Thyroid gland (tissue), 4 donors: ENCODE measurements at regions not wholly inside any gene's neighbourhood (a gene's known extent, or its start where the extent isn't known, plus 50 kb on each side); places are given as distances from the start of the nearest gene placed in this dataset.

ENCODE experiments used
- DNase-seq, 2 donors: peaks; one replicate each; pipeline ENCODE4 v3.0.0-alpha.2; 2019
- H3K27ac ChIP-seq, 3 donors: fragments of 200-600 bp; sonication (generic); 1 replicate in 2 of 3; 2 replicates in 1 of 3; pipeline ENCODE4 v1.5.1; 2016 to 2019; ENCODE audit warnings: mild to moderate bottlenecking in 1 of 3, moderate library complexity in 1 of 3
- H3K27me3 ChIP-seq: fragments of 200-600 bp; sonication (generic); one replicate; pipeline ENCODE4 v1.5.1; 2019
- H3K36me3 ChIP-seq, 2 donors: fragments of 200-600 bp; sonication (generic); one replicate each; pipeline ENCODE4 v1.5.1; 2016 to 2019
- H3K4me1 ChIP-seq, 2 donors: fragments of 200-600 bp; sonication (generic); one replicate each; pipeline ENCODE4 v1.5.1; 2017 to 2019
- H3K4me3 ChIP-seq, 3 donors: fragments of 200-600 bp; sonication (generic); replicated peaks in 1 of 3; 1 replicate in 2 of 3; 2 replicates in 1 of 3; pipeline ENCODE4 v1.5.1; 2016; ENCODE audit warnings: mild to moderate bottlenecking in 1 of 3
- H3K9me3 ChIP-seq: fragments of 200-600 bp; sonication (generic); one replicate; pipeline ENCODE4 v1.5.1; 2017
- POLR2A ChIP-seq, 2 donors: fragments of 450-650 bp; IDR thresholded peaks; one replicate each; pipeline ENCODE4 v1.6.1; 2017; ENCODE audit warnings: antibody characterized with exemption in 2 of 2, mild to moderate bottlenecking in 2 of 2, moderate library complexity in 1 of 2
- WGBS, 2 donors: methylation state at CpG; one replicate each; pipeline ENCODE4 v1.1.5; 2017; 5-methylcytosine and 5-hydroxymethylcytosine counted together
- intact Hi-C: fragments of 100-400 bp; cut with DNase I; formaldehyde crosslinking; loops from one replicate; pipeline ENCODE4 v1.15.1; 2023
- TF ChIP-seq, protein P1 (sequence below), 6 experiments: fragments of 200-600 bp in 3 of 6; fragments of 450-650 bp in 3 of 6; sonication (generic) in 3 of 6; IDR thresholded peaks; one replicate each; pipeline ENCODE4 v1.5.1; 2016 to 2019; ENCODE audit warnings: antibody characterized with exemption in 6 of 6, mild to moderate bottlenecking in 2 of 6, inconsistent platforms in 1 of 6, moderate library complexity in 1 of 6

DNA sequence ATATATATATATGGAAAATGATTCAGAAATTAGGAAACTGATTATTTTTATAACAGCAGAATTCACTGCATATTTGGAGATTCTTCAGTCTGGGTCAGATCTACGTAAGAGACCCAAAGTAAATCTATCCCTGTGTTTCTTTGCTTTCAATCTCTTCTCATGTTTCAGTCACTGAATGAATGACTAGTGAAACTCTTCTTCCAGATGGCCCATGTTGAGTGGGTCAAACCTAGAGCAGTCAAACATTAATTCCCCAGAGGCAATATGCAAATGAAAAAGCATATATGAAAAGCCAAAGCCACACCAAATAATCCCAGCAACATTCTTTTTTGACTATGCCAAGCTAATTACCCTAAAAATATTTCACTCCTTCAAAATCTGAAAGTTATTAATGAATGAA, 317.3 kb downstream of the RBM43 start:
- H3K9me3 ChIP-seq = no peaks in the 10 kb centered on the region
- TF ChIP-seq, protein P1, sequence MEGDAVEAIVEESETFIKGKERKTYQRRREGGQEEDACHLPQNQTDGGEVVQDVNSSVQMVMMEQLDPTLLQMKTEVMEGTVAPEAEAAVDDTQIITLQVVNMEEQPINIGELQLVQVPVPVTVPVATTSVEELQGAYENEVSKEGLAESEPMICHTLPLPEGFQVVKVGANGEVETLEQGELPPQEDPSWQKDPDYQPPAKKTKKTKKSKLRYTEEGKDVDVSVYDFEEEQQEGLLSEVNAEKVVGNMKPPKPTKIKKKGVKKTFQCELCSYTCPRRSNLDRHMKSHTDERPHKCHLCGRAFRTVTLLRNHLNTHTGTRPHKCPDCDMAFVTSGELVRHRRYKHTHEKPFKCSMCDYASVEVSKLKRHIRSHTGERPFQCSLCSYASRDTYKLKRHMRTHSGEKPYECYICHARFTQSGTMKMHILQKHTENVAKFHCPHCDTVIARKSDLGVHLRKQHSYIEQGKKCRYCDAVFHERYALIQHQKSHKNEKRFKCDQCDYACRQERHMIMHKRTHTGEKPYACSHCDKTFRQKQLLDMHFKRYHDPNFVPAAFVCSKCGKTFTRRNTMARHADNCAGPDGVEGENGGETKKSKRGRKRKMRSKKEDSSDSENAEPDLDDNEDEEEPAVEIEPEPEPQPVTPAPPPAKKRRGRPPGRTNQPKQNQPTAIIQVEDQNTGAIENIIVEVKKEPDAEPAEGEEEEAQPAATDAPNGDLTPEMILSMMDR (IDR thresholded peaks at IDR 0.05) = no peak
- no peak for TF ChIP-seq POLR2A (IDR thresholded peaks at IDR 0.05)
- no peak overlapping the region for H3K4me3 ChIP-seq
- no peak for DNase-seq
- no peaks in the 10 kb centered on the region for H3K36me3 ChIP-seq
- H3K27me3 ChIP-seq = no peaks in the 10 kb centered on the region
- H3K4me1 ChIP-seq = no peaks in the 10 kb centered on the region
- intact Hi-C loops = no loop called here
- no peak overlapping the region for H3K27ac ChIP-seq
- WGBS, 2 donors = 96 to 97% methylated on average over 1 of the region's 1 CpG

DNA sequence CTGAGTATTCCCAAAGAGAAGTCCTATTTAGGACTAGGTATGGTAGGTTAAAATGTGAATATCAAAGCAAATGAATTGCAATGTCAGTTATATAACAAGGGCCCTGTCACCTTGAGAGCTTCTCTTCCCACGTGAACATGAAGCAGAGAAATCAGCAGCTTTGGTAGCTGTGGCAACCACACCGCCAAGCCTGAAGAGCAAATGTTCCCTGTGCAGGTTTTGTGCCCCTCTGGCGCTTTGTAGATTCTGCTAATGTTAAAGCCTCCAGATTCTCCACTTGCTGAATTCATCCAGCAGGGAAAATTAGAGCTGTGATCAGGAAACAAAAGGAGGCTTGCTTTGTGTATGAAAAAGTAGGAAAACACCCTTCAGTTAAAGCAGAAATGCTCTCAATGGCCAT, 322.6 kb downstream of the RBM43 start:
- TF ChIP-seq, protein P1 (IDR thresholded peaks at IDR 0.05) = no peak
- TF ChIP-seq POLR2A (IDR thresholded peaks at IDR 0.05) = no peak
- intact Hi-C loops = no loop called here
- Histone ChIP-seq H3K4me1 (no peaks in the 10 kb centered on the region), H3K4me3 (no peak overlapping the region), H3K27ac (no peak overlapping the region), H3K36me3 (no peaks in the 10 kb centered on the region), H3K27me3 (no peaks in the 10 kb centered on the region), H3K9me3 (no peaks in the 10 kb centered on the region)
- 83 to 84% methylated on average over 3 of the region's 3 CpGs for WGBS, 2 donors
- DNase-seq = no peak

DNA sequence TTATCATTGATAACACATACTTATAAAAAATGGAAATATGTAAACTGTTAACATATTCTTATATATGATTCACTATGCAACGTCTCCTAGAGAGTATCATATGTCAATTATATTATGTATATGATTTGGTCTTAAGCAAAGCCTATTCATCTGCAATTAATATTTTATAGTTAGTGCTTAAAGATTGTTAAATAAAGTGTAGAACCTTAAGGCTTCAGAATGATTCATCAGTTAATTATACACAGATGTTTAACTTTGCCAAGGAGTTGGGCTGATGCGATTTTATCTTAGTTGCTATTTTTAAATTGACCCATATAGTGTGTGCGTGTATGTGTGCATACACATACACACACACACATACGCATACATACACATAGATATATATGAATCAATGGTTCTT, 323.1 kb downstream of the RBM43 start:
- Histone ChIP-seq H3K4me1 (no peaks in the 10 kb centered on the region), H3K27ac (no peak overlapping the region), H3K4me3 (no peak overlapping the region), H3K36me3 (no peaks in the 10 kb centered on the region), H3K27me3 (no peaks in the 10 kb centered on the region), H3K9me3 (no peaks in the 10 kb centered on the region)
- intact Hi-C loops = no loop called here
- no peak for DNase-seq
- 82 to 89% methylated on average over 4 of the region's 4 CpGs for WGBS, 2 donors
- TF ChIP-seq, protein P1 (IDR thresholded peaks at IDR 0.05) = no peak
- TF ChIP-seq POLR2A (IDR thresholded peaks at IDR 0.05) = no peak

DNA sequence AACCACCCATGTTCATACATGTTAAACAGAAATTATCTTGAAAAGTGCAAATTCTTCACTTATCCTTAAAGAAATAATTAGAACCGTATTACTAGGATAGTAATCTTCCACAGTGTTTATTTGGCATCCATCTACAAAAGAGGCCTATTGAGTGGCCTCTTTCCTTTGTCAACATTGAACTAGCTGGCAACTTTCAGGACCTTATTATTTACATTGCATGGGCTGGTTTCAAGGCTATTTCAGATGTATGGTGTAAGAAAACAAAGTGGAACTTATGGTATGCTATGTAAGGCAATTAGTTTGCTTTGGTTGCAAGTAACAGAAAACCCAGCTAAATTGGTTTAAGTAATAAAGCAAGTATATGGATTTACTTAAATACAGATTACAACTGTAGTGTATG, 324.6 kb downstream of the RBM43 start:
- no peak overlapping the region for H3K27ac ChIP-seq
- TF ChIP-seq, protein P1 (IDR thresholded peaks at IDR 0.05) = no peak
- TF ChIP-seq POLR2A (IDR thresholded peaks at IDR 0.05) = no peak
- DNase-seq = no peak
- no peaks in the 10 kb centered on the region for H3K27me3 ChIP-seq
- no peak overlapping the region for H3K4me3 ChIP-seq
- H3K9me3 ChIP-seq = no peaks in the 10 kb centered on the region
- no peaks in the 10 kb centered on the region for H3K4me1 ChIP-seq
- intact Hi-C loops = no loop called here
- WGBS, 2 donors = 40 to 47% methylated on average over 1 of the region's 1 CpG
- H3K36me3 ChIP-seq = no peaks in the 10 kb centered on the region

DNA sequence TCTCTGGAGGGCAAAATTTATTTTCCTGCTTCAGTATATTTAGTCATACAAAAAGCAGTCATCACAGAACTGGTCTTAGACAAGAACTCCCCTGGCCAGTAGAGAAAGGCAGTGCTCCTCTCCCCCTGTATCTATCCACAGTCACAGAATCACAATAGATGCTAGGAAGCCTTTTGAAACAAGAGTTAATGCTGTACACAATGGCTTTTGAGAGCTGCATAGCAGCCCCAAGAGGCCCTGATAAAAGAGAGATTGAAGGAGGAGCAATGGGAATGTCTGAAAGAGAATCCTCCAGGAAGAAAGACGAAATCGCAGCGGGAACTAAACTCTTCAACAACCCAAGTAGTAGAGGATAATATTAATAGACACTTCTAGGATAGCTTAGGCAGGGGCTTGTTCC, 330.2 kb downstream of the RBM43 start:
- no peak overlapping the region for H3K27ac ChIP-seq
- H3K4me1 ChIP-seq = no peaks in the 10 kb centered on the region
- H3K4me3 ChIP-seq = no peak overlapping the region
- no peak for DNase-seq
- intact Hi-C loops = no loop called here
- H3K9me3 ChIP-seq = no peaks in the 10 kb centered on the region
- no peak for TF ChIP-seq POLR2A (IDR thresholded peaks at IDR 0.05)
- TF ChIP-seq, protein P1 (IDR thresholded peaks at IDR 0.05) = no peak
- H3K27me3 ChIP-seq = no peaks in the 10 kb centered on the region
- 46 to 49% methylated on average over 3 of the region's 3 CpGs for WGBS, 2 donors
- H3K36me3 ChIP-seq = no peaks in the 10 kb centered on the region
